Astrocyte (in vitro differentiated cells and primary cell): ENCODE measurements at regions not wholly inside any gene's neighbourhood (a gene's known extent, or its start where the extent isn't known, plus 50 kb on each side); places are given as distances from the start of the nearest gene placed in this dataset.

Source experiments
- DNase-seq: peaks from one replicate; pipeline ENCODE4 v3.0.0-alpha.2; 2010; ENCODE audit warnings: low read depth
- FAIRE-seq: peaks from 2 replicates; lab custom pipeline; 2011; peaks lifted over from hg19 to GRCh38; lab: Jason Lieb, UNC
- H2AFZ ChIP-seq: 2 replicates; pipeline ENCODE4 v1.6.0; 2012; ENCODE audit warnings: low read depth, low read length, inconsistent platforms
- H3K27ac ChIP-seq: 2 replicates; pipeline ENCODE4 v1.5.1; 2011; ENCODE audit warnings: low read depth, low read length, inconsistent platforms
- H3K27me3 ChIP-seq: 2 replicates; pipeline ENCODE4 v1.6.0; 2011; ENCODE audit warnings: low read length, inconsistent platforms; ENCODE audit not compliant: insufficient read depth
- H3K36me3 ChIP-seq: 2 replicates; pipeline ENCODE4 v1.5.1; 2011; ENCODE audit warnings: low read length, inconsistent platforms; ENCODE audit not compliant: insufficient read depth
- H3K4me1 ChIP-seq: 2 replicates; pipeline ENCODE4 v1.5.1; 2011; ENCODE audit warnings: low read length, inconsistent platforms; ENCODE audit not compliant: insufficient read depth
- H3K4me2 ChIP-seq: 2 replicates; pipeline ENCODE4 v1.6.0; 2012; ENCODE audit warnings: low read length, inconsistent platforms
- H3K4me3 ChIP-seq: 2 replicates; pipeline ENCODE4 v1.5.1; 2011; ENCODE audit warnings: low read depth, mild to moderate bottlenecking, low read length, inconsistent platforms; ENCODE audit not compliant: insufficient read depth
- H3K79me2 ChIP-seq: 2 replicates; pipeline ENCODE4 v1.6.0; 2012; ENCODE audit warnings: mild to moderate bottlenecking, low read length, inconsistent platforms; ENCODE audit not compliant: insufficient read depth
- H3K9ac ChIP-seq: 2 replicates; pipeline ENCODE4 v1.6.0; 2012; ENCODE audit warnings: mild to moderate bottlenecking, low read length, inconsistent platforms
- H3K9me3 ChIP-seq: 2 replicates; pipeline ENCODE4 v1.5.1; 2012; ENCODE audit warnings: low read depth, mild to moderate bottlenecking, low read length, inconsistent platforms; ENCODE audit not compliant: insufficient read depth
- H4K20me1 ChIP-seq: 2 replicates; pipeline ENCODE4 v1.6.0; 2012; ENCODE audit warnings: low read length, inconsistent platforms; ENCODE audit not compliant: insufficient read depth
- H3K27ac Mint-ChIP-seq: one replicate; pipeline ENCODE4 v1.8.0; 2021; ENCODE audit warnings: mild to moderate bottlenecking, mixed read lengths; ENCODE audit not compliant: unreplicated experiment
- H3K27me3 Mint-ChIP-seq: one replicate; pipeline ENCODE4 v1.8.0; 2021; ENCODE audit warnings: low read depth, mixed read lengths; ENCODE audit not compliant: unreplicated experiment
- H3K36me3 Mint-ChIP-seq: one replicate; pipeline ENCODE4 v1.8.0; 2021; ENCODE audit warnings: low read depth, mixed read lengths; ENCODE audit not compliant: unreplicated experiment
- H3K4me1 Mint-ChIP-seq: one replicate; pipeline ENCODE4 v1.8.0; 2021; ENCODE audit warnings: low read depth, mixed read lengths; ENCODE audit not compliant: unreplicated experiment
- H3K4me3 Mint-ChIP-seq: one replicate; pipeline ENCODE4 v1.8.0; 2021; ENCODE audit warnings: mild to moderate bottlenecking, moderate library complexity, mixed read lengths; ENCODE audit not compliant: unreplicated experiment
- H3K9me3 Mint-ChIP-seq: one replicate; pipeline ENCODE4 v1.8.0; 2021; ENCODE audit warnings: mild to moderate bottlenecking, mixed read lengths; ENCODE audit not compliant: unreplicated experiment
- CTCF ChIP-seq: IDR thresholded peaks from 2 replicates; pipeline ENCODE4 v1.5.1; 2011; ENCODE audit warnings: low read depth, mild to moderate bottlenecking, inconsistent platforms, low read length, moderate library complexity; ENCODE audit not compliant: insufficient read depth
- EZH2 ChIP-seq: IDR thresholded peaks from 2 replicates; pipeline ENCODE4 v1.6.1; 2012; ENCODE audit warnings: mild to moderate bottlenecking, low read length, inconsistent platforms; ENCODE audit not compliant: insufficient read depth

- DNase-seq (no peak), FAIRE-seq (no peak)
- no peak overlapping the region for H3K9ac ChIP-seq
- no peak overlapping the region for H3K4me3 ChIP-seq
- TF ChIP-seq EZH2, result no peak
- no peak for TF ChIP-seq CTCF
- no peaks in the 10 kb centered on the region for H3K4me1 Mint-ChIP-seq
- no peaks in the 10 kb centered on the region for H3K9me3 ChIP-seq
- H2AFZ ChIP-seq, result no peak overlapping the region
- no peaks in the 10 kb centered on the region for H3K27me3 ChIP-seq
- H3K9me3 Mint-ChIP-seq, result no peaks in the 10 kb centered on the region
- H3K27me3 Mint-ChIP-seq, result no peaks in the 10 kb centered on the region
- H3K79me2 ChIP-seq, result no peaks in the 10 kb centered on the region
- no peak overlapping the region for H3K27ac Mint-ChIP-seq
- H3K4me1 ChIP-seq, result no peaks in the 10 kb centered on the region
- no peaks in the 10 kb centered on the region for H4K20me1 ChIP-seq
- no peaks in the 10 kb centered on the region for H3K36me3 ChIP-seq
- no peak overlapping the region for H3K4me3 Mint-ChIP-seq
- no peak overlapping the region for H3K4me2 ChIP-seq
- no peak overlapping the region for H3K27ac ChIP-seq
- no peaks in the 10 kb centered on the region for H3K36me3 Mint-ChIP-seq
Measured at GRCh38 chr3:153649286-153649839, 471.8 kb upstream of the ARHGEF26 start.

- Mint-ChIP-seq H3K36me3 (no peaks in the 10 kb centered on the region), H3K27me3 (no peaks in the 10 kb centered on the region), H3K27ac (no peak overlapping the region), H3K4me3 (no peak overlapping the region), H3K4me1 (no peaks in the 10 kb centered on the region), H3K9me3 (peaks cover 6% of the 10 kb centered on the region)
- no peak overlapping the region for H3K9ac ChIP-seq
- TF ChIP-seq CTCF (no peak), EZH2 (no peak)
- FAIRE-seq (no peak), DNase-seq (no peak)
- H3K27ac ChIP-seq, result no peak overlapping the region
- H2AFZ ChIP-seq, result no peak overlapping the region
- H3K4me3 ChIP-seq, result no peak overlapping the region
- H3K79me2 ChIP-seq, result no peaks in the 10 kb centered on the region
- H3K27me3 ChIP-seq, result no peaks in the 10 kb centered on the region
- no peaks in the 10 kb centered on the region for H3K36me3 ChIP-seq
- no peaks in the 10 kb centered on the region for H4K20me1 ChIP-seq
- no peaks in the 10 kb centered on the region for H3K9me3 ChIP-seq
- no peaks in the 10 kb centered on the region for H3K4me1 ChIP-seq
- no peak overlapping the region for H3K4me2 ChIP-seq
Measured at GRCh38 chr3:153652076-153652475, 469.1 kb upstream of the ARHGEF26 start.

- no peaks in the 10 kb centered on the region for H3K27me3 Mint-ChIP-seq
- no peaks in the 10 kb centered on the region for H3K36me3 Mint-ChIP-seq
- H3K4me1 Mint-ChIP-seq, result no peaks in the 10 kb centered on the region
- no peak for TF ChIP-seq EZH2
- no peak for TF ChIP-seq CTCF
- Histone ChIP-seq H3K4me1 (no peaks in the 10 kb centered on the region), H3K27me3 (no peaks in the 10 kb centered on the region), H4K20me1 (no peaks in the 10 kb centered on the region), H3K9me3 (no peaks in the 10 kb centered on the region), H2AFZ (no peak overlapping the region), H3K79me2 (no peaks in the 10 kb centered on the region), H3K27ac (no peak overlapping the region), H3K4me3 (no peak overlapping the region), H3K36me3 (no peaks in the 10 kb centered on the region), H3K4me2 (no peak overlapping the region), H3K9ac (no peak overlapping the region)
- H3K4me3 Mint-ChIP-seq, result no peak overlapping the region
- FAIRE-seq (no peak), DNase-seq (no peak)
- no peak overlapping the region for H3K27ac Mint-ChIP-seq
- H3K9me3 Mint-ChIP-seq, result peaks cover 6% of the 10 kb centered on the region
Measured at GRCh38 chr3:153657046-153657445, 464.1 kb upstream of the ARHGEF26 start.
